Gastrocnemius medialis (tissue), 4 donors: ENCODE measurements at regions not wholly inside any gene's neighbourhood (a gene's known extent, or its start where the extent isn't known, plus 50 kb on each side); places are given as distances from the start of the nearest gene placed in this dataset.

ENCODE experiments used
- CTCF ChIP-seq, 5 experiments: fragments of 450-650 bp in 3 of 5; fragments of 200-600 bp in 2 of 5; sonication (generic) in 2 of 5; IDR thresholded peaks in 4 of 5; conservative IDR thresholded peaks in 1 of 5; 1 replicate in 4 of 5; 2 replicates in 1 of 5; pipeline ENCODE4 v1.5.1; 2016 to 2019; ENCODE audit warnings: antibody characterized with exemption in 5 of 5, mild to moderate bottlenecking in 3 of 5, moderate library complexity in 3 of 5
- POLR2A ChIP-seq, 2 donors: fragments of 450-650 bp; IDR thresholded peaks; one replicate each; pipeline ENCODE4 v1.6.1; 2017; ENCODE audit warnings: antibody characterized with exemption in 2 of 2, mild to moderate bottlenecking in 2 of 2, moderate library complexity in 2 of 2

GRCh38 chr13:19090495-19090894, 91.1 kb downstream of the TUBA3C start:
- TF ChIP-seq POLR2A (IDR thresholded peaks at IDR 0.05) (no peak), CTCF (IDR thresholded peaks at IDR 0.05 in 4 of 5, conservative IDR thresholded peaks at IDR 0.05 in 1 of 5) (no peak)
